Esophagus muscularis mucosa (tissue), 4 donors: ENCODE measurements at regions not wholly inside any gene's neighbourhood (a gene's known extent, or its start where the extent isn't known, plus 50 kb on each side); places are given as distances from the start of the nearest gene placed in this dataset.

Experiments used
- EP300 ChIP-seq: sonication (generic); formaldehyde crosslinking; IDR thresholded peaks from one replicate; pipeline ENCODE4 v1.6.1; 2017; ENCODE audit warnings: antibody characterized with exemption
- POLR2A ChIP-seq: fragments of 450-650 bp; IDR thresholded peaks from one replicate; pipeline ENCODE4 v1.6.1; 2017; ENCODE audit warnings: antibody characterized with exemption, moderate library complexity, mild to moderate bottlenecking, low read depth
- POLR2AphosphoS5 ChIP-seq, 2 donors: sonication (generic); formaldehyde crosslinking; IDR thresholded peaks; one replicate each; pipeline ENCODE4 v1.6.1; 2017; ENCODE audit warnings: antibody characterized with exemption in 2 of 2
- TF ChIP-seq, protein P1 (sequence below), 3 experiments: fragments of 200-600 bp in 2 of 3; fragments of 450-650 bp in 1 of 3; sonication (generic) in 2 of 3; IDR thresholded peaks; one replicate each; pipeline ENCODE4 v1.5.1; 2017 to 2019; ENCODE audit warnings: antibody characterized with exemption in 3 of 3, mild to moderate bottlenecking in 2 of 3, moderate library complexity in 1 of 3

DNA sequence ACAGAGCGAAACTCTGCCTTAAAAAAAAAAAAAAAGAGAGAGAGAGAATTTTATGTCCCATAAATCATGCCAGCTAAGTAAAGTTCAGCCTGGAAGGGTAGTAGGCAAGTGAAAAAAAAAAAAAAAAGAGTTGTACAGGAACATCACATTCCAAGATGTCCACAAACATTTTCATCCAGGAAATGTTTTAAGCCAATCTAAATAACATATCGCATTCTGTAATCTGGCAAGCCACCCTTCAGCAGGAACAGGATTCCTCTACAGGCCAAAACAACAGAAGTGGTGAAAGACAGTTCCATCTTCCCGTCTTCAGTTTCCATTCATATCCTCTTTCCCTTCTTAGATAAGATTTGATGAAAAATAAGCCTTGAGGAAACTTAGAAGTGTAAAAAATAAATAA lies 1108.1 kb upstream of the DDX18 start:
- TF ChIP-seq, protein P1, sequence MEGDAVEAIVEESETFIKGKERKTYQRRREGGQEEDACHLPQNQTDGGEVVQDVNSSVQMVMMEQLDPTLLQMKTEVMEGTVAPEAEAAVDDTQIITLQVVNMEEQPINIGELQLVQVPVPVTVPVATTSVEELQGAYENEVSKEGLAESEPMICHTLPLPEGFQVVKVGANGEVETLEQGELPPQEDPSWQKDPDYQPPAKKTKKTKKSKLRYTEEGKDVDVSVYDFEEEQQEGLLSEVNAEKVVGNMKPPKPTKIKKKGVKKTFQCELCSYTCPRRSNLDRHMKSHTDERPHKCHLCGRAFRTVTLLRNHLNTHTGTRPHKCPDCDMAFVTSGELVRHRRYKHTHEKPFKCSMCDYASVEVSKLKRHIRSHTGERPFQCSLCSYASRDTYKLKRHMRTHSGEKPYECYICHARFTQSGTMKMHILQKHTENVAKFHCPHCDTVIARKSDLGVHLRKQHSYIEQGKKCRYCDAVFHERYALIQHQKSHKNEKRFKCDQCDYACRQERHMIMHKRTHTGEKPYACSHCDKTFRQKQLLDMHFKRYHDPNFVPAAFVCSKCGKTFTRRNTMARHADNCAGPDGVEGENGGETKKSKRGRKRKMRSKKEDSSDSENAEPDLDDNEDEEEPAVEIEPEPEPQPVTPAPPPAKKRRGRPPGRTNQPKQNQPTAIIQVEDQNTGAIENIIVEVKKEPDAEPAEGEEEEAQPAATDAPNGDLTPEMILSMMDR (IDR thresholded peaks at IDR 0.05): no peak
- no peak for TF ChIP-seq POLR2A
- TF ChIP-seq POLR2AphosphoS5 (IDR thresholded peaks at IDR 0.05): no peak
- TF ChIP-seq EP300: no peak
